ENCODE measurements at regions not wholly inside any gene's neighbourhood (a gene's known extent, or its start where the extent isn't known, plus 50 kb on each side); places are given as distances from the start of the nearest gene placed in this dataset.

- TF ChIP-seq, protein P1, sequence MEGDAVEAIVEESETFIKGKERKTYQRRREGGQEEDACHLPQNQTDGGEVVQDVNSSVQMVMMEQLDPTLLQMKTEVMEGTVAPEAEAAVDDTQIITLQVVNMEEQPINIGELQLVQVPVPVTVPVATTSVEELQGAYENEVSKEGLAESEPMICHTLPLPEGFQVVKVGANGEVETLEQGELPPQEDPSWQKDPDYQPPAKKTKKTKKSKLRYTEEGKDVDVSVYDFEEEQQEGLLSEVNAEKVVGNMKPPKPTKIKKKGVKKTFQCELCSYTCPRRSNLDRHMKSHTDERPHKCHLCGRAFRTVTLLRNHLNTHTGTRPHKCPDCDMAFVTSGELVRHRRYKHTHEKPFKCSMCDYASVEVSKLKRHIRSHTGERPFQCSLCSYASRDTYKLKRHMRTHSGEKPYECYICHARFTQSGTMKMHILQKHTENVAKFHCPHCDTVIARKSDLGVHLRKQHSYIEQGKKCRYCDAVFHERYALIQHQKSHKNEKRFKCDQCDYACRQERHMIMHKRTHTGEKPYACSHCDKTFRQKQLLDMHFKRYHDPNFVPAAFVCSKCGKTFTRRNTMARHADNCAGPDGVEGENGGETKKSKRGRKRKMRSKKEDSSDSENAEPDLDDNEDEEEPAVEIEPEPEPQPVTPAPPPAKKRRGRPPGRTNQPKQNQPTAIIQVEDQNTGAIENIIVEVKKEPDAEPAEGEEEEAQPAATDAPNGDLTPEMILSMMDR (IDR thresholded peaks at IDR 0.05; ENCODE audit: low read depth, low read length, missing input control) = no peak
- TF ChIP-seq, protein P2, sequence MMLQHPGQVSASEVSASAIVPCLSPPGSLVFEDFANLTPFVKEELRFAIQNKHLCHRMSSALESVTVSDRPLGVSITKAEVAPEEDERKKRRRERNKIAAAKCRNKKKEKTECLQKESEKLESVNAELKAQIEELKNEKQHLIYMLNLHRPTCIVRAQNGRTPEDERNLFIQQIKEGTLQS (IDR thresholded peaks at IDR 0.05) = no peak
- TF ChIP-seq RAD21 (IDR thresholded peaks at IDR 0.05) = no peak
- no peak for TF ChIP-seq MAX (IDR thresholded peaks at IDR 0.05)
- no peak for TF ChIP-seq ZBTB33 (IDR thresholded peaks at IDR 0.05)
- TF ChIP-seq SP1 (IDR thresholded peaks at IDR 0.05) = no peak
- no peak for TF ChIP-seq YY1 (IDR thresholded peaks at IDR 0.05)
These were observed 264.8 kb upstream of the SPRY2 start for GRCh38 chr13:80605716-80606115.
